Neural progenitor cell (in vitro differentiated cells): ENCODE measurements at regions not wholly inside any gene's neighbourhood (a gene's known extent, or its start where the extent isn't known, plus 50 kb on each side); places are given as distances from the start of the nearest gene placed in this dataset.

Source experiments
- EZH2 ChIP-seq: fragments of 200-600 bp; sonication (generic); IDR thresholded peaks from 2 replicates; pipeline ENCODE4 v1.6.1; 2017; ENCODE audit warnings: antibody characterized with exemption, mild to moderate bottlenecking, moderate library complexity
- EZH2phosphoT487 ChIP-seq: fragments of 200-600 bp; sonication (generic); IDR thresholded peaks from 2 replicates; pipeline ENCODE4 v1.6.1; 2017; ENCODE audit warnings: antibody characterized with exemption
- TF ChIP-seq, protein P1 (sequence below): fragments of 200-600 bp; sonication (generic); IDR thresholded peaks from 2 replicates; pipeline ENCODE4 v1.5.1; 2017; ENCODE audit warnings: antibody characterized with exemption, mild to moderate bottlenecking

DNA sequence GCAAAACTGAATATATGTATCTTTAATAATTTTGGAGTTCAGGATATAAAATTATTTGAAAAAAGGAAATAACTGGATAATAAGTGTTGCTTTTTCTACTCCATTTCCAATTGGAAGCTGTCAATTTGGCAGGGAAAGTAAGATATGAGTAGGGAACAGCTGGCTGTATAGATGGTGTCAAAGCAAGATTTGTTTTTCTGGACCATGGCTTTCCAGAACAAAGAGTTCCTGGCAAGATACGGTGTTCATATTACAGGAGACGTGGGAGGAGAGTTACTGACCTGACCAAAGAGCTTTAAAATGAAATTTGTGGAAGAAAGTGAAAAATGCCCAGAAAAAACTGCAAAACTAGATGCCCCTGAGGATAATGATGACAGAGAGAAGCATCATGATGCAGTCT is 442.7 kb upstream of the KIRREL3 start:
- TF ChIP-seq, protein P1, sequence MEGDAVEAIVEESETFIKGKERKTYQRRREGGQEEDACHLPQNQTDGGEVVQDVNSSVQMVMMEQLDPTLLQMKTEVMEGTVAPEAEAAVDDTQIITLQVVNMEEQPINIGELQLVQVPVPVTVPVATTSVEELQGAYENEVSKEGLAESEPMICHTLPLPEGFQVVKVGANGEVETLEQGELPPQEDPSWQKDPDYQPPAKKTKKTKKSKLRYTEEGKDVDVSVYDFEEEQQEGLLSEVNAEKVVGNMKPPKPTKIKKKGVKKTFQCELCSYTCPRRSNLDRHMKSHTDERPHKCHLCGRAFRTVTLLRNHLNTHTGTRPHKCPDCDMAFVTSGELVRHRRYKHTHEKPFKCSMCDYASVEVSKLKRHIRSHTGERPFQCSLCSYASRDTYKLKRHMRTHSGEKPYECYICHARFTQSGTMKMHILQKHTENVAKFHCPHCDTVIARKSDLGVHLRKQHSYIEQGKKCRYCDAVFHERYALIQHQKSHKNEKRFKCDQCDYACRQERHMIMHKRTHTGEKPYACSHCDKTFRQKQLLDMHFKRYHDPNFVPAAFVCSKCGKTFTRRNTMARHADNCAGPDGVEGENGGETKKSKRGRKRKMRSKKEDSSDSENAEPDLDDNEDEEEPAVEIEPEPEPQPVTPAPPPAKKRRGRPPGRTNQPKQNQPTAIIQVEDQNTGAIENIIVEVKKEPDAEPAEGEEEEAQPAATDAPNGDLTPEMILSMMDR = no peak
- no peak for TF ChIP-seq EZH2phosphoT487
- no peak for TF ChIP-seq EZH2
